GM12875 (cell line): ENCODE measurements at regions not wholly inside any gene's neighbourhood (a gene's known extent, or its start where the extent isn't known, plus 50 kb on each side); places are given as distances from the start of the nearest gene placed in this dataset.

Experiments used
- H3K4me3 ChIP-seq: one replicate; pipeline ENCODE4 v1.5.1; 2011; ENCODE audit warnings: low read depth, low read length, control low read depth
- CTCF ChIP-seq: IDR thresholded peaks from 2 replicates; pipeline ENCODE4 v1.5.1; 2011; ENCODE audit warnings: low read depth, mild to moderate bottlenecking, control low read depth, inconsistent platforms, low read length, moderate library complexity, borderline replicate concordance; ENCODE audit not compliant: insufficient read depth

- no peak for TF ChIP-seq CTCF
- no peak overlapping the region for H3K4me3 ChIP-seq
These were observed 537.1 kb downstream of the INSC start for GRCh38 chr11:15651816-15652215.

GRCh38 chr11:15653191-15653710, 538.5 kb downstream of the INSC start:
- no peak for TF ChIP-seq CTCF
- H3K4me3 ChIP-seq = no peak overlapping the region

- no peak overlapping the region for H3K4me3 ChIP-seq
- TF ChIP-seq CTCF = no peak
These were observed 539.7 kb downstream of the INSC start for GRCh38 chr11:15654451-15654850.

GRCh38 chr11:15655552-15655951, 540.8 kb downstream of the INSC start:
- no peak for TF ChIP-seq CTCF

GRCh38 chr11:15657264-15657663, 542.5 kb downstream of the INSC start:
- no peak overlapping the region for H3K4me3 ChIP-seq
- no peak for TF ChIP-seq CTCF

More at GRCh38 chr11:15655552-15655951, 540.8 kb downstream of the INSC start:
- no peak overlapping the region for H3K4me3 ChIP-seq

- TF ChIP-seq CTCF = no peak
- no peak overlapping the region for H3K4me3 ChIP-seq
These were observed 545.8 kb downstream of the INSC start for GRCh38 chr11:15660496-15660895.

GRCh38 chr11:15662285-15662684, 547.6 kb downstream of the INSC start:
- TF ChIP-seq CTCF = no peak

More at GRCh38 chr11:15662285-15662684, 547.6 kb downstream of the INSC start:
- no peak overlapping the region for H3K4me3 ChIP-seq
